Neural crest cell (in vitro differentiated cells): ENCODE measurements at regions not wholly inside any gene's neighbourhood (a gene's known extent, or its start where the extent isn't known, plus 50 kb on each side); places are given as distances from the start of the nearest gene placed in this dataset.

Experiments
- DNase-seq: peaks from one replicate; pipeline ENCODE4 v3.0.0; 2021; ENCODE audit warnings: low read depth, mixed read lengths, low spot score
- H3K27ac Mint-ChIP-seq: one replicate; pipeline ENCODE4 v1.8.0; 2021; ENCODE audit warnings: mild to moderate bottlenecking, mixed read lengths; ENCODE audit not compliant: unreplicated experiment
- H3K27me3 Mint-ChIP-seq: 2 replicates; pipeline ENCODE4 v1.8.0; 2021; ENCODE audit warnings: low read depth, mild to moderate bottlenecking, mixed read lengths
- H3K36me3 Mint-ChIP-seq: 2 replicates; pipeline ENCODE4 v1.8.0; 2021; ENCODE audit warnings: low read depth, mild to moderate bottlenecking, mixed read lengths
- H3K4me1 Mint-ChIP-seq: 2 replicates; pipeline ENCODE4 v1.8.0; 2021; ENCODE audit warnings: mixed read lengths
- H3K4me3 Mint-ChIP-seq: one replicate; pipeline ENCODE4 v1.8.0; 2021; ENCODE audit warnings: mild to moderate bottlenecking, mixed read lengths
- H3K9me3 Mint-ChIP-seq: 2 replicates; pipeline ENCODE4 v1.8.0; 2021; ENCODE audit warnings: mixed read lengths
- TF ChIP-seq, protein P1 (sequence below): fragments of 200-600 bp; sonication (generic); conservative IDR thresholded peaks from 2 replicates; pipeline ENCODE4 v1.5.0; 2021; ENCODE audit warnings: antibody characterized with exemption, mild to moderate bottlenecking

- H3K36me3 Mint-ChIP-seq = no peaks in the 10 kb centered on the region
- peaks cover 6% of the 10 kb centered on the region for H3K4me1 Mint-ChIP-seq
- no peaks in the 10 kb centered on the region for H3K9me3 Mint-ChIP-seq
- TF ChIP-seq, protein P1, sequence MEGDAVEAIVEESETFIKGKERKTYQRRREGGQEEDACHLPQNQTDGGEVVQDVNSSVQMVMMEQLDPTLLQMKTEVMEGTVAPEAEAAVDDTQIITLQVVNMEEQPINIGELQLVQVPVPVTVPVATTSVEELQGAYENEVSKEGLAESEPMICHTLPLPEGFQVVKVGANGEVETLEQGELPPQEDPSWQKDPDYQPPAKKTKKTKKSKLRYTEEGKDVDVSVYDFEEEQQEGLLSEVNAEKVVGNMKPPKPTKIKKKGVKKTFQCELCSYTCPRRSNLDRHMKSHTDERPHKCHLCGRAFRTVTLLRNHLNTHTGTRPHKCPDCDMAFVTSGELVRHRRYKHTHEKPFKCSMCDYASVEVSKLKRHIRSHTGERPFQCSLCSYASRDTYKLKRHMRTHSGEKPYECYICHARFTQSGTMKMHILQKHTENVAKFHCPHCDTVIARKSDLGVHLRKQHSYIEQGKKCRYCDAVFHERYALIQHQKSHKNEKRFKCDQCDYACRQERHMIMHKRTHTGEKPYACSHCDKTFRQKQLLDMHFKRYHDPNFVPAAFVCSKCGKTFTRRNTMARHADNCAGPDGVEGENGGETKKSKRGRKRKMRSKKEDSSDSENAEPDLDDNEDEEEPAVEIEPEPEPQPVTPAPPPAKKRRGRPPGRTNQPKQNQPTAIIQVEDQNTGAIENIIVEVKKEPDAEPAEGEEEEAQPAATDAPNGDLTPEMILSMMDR = no peak
- DNase-seq = no peak
- no peaks in the 10 kb centered on the region for H3K27me3 Mint-ChIP-seq
- no peak overlapping the region for H3K27ac Mint-ChIP-seq
- H3K4me3 Mint-ChIP-seq = no peak overlapping the region
Observed at GRCh38 chr5:143701493-143701892, 110.5 kb upstream of the HMHB1 start.

- Mint-ChIP-seq H3K4me1 (peaks cover 6% of the 10 kb centered on the region), H3K27ac (no peak overlapping the region), H3K4me3 (no peak overlapping the region), H3K9me3 (no peaks in the 10 kb centered on the region), H3K27me3 (no peaks in the 10 kb centered on the region), H3K36me3 (no peaks in the 10 kb centered on the region)
- TF ChIP-seq, protein P1 = no peak
- no peak for DNase-seq
Observed at GRCh38 chr5:143700994-143701393, 111.0 kb upstream of the HMHB1 start.

- no peak overlapping the region for H3K4me3 Mint-ChIP-seq
- no peaks in the 10 kb centered on the region for H3K4me1 Mint-ChIP-seq
- no peak overlapping the region for H3K27ac Mint-ChIP-seq
- no peaks in the 10 kb centered on the region for H3K9me3 Mint-ChIP-seq
- H3K27me3 Mint-ChIP-seq = no peaks in the 10 kb centered on the region
- no peak for DNase-seq
- TF ChIP-seq, protein P1 = no peak
- no peaks in the 10 kb centered on the region for H3K36me3 Mint-ChIP-seq
Observed at GRCh38 chr5:143699121-143699520, 112.8 kb upstream of the HMHB1 start.

- Mint-ChIP-seq H3K9me3 (no peaks in the 10 kb centered on the region), H3K36me3 (no peaks in the 10 kb centered on the region), H3K27ac (no peak overlapping the region), H3K27me3 (no peaks in the 10 kb centered on the region), H3K4me1 (no peaks in the 10 kb centered on the region), H3K4me3 (no peak overlapping the region)
- no peak for DNase-seq
- TF ChIP-seq, protein P1 = no peak
Observed at GRCh38 chr5:143698574-143698973, 113.4 kb upstream of the HMHB1 start.

- Mint-ChIP-seq H3K4me3 (no peak overlapping the region), H3K27me3 (no peaks in the 10 kb centered on the region), H3K9me3 (no peaks in the 10 kb centered on the region), H3K36me3 (no peaks in the 10 kb centered on the region), H3K27ac (no peak overlapping the region), H3K4me1 (no peaks in the 10 kb centered on the region)
- TF ChIP-seq, protein P1 = no peak
- no peak for DNase-seq
Observed at GRCh38 chr5:143696921-143697320, 115.0 kb upstream of the HMHB1 start.

- no peaks in the 10 kb centered on the region for H3K9me3 Mint-ChIP-seq
- H3K36me3 Mint-ChIP-seq = no peaks in the 10 kb centered on the region
- H3K27me3 Mint-ChIP-seq = no peaks in the 10 kb centered on the region
- TF ChIP-seq, protein P1 = no peak
- DNase-seq = no peak
- H3K27ac Mint-ChIP-seq = no peak overlapping the region
- H3K4me3 Mint-ChIP-seq = no peak overlapping the region
- H3K4me1 Mint-ChIP-seq = no peaks in the 10 kb centered on the region
Observed at GRCh38 chr5:143695941-143696340, 116.0 kb upstream of the HMHB1 start.
